ENCODE measurements at regions not wholly inside any gene's neighbourhood (a gene's known extent, or its start where the extent isn't known, plus 50 kb on each side); places are given as distances from the start of the nearest gene placed in this dataset.

- no peak for TF ChIP-seq BCL11A (IDR thresholded peaks at IDR 0.05; ENCODE audit: low read depth, low read length)
- no peak for TF ChIP-seq BCLAF1 (IDR thresholded peaks at IDR 0.05)
Measured at GRCh38 chr11:11164334-11164690, 188.7 kb downstream of the CSNK2A3 start (continued).

- H3K36me3 ChIP-seq (ENCODE audit: control insufficient read depth in 2 of 2, insufficient read depth in 2 of 2, low read length in 1 of 2), result no peaks in the 10 kb centered on the region
- ChIA-PET RAD21 (ENCODE audit: unreplicated experiment) (no interaction called here), SMC1A (ENCODE audit: uncharacterized antibody, unreplicated experiment) (no interaction called here), POLR2A (no interaction called here), CTCF (interaction anchor here (1.5 kb wide), 1 partner anchor 136 kb away, joined by 4 read pairs; no protein-coding TSS in a partner anchor)
- DNase-seq (ENCODE audit: low read depth, low spot score), result no peak
- 57% methylated on average over 4 of the region's 4 CpGs for WGBS (ENCODE audit: insufficient coverage, insufficient replicate concordance, low lambda C conversion rate, missing lambda C conversion rate)
- no peak overlapping the region for H3K9ac ChIP-seq (ENCODE audit: control insufficient read depth, insufficient read depth, low read length)
- no peaks in the 10 kb centered on the region for H3K79me2 ChIP-seq (ENCODE audit: control insufficient read depth, insufficient read depth, low read length)
- H2AFZ ChIP-seq (ENCODE audit: control insufficient read depth, low read depth, low read length), result no peak overlapping the region
- TF ChIP-seq NFYA (IDR thresholded peaks at IDR 0.05; ENCODE audit: borderline replicate concordance, low read depth, low read length), result no peak
- no peak for TF ChIP-seq MLLT1 (IDR thresholded peaks at IDR 0.05)
- TF ChIP-seq FOXK2 (IDR thresholded peaks at IDR 0.05), result no peak
- no peak for TF ChIP-seq TCF3 (IDR thresholded peaks at IDR 0.05; ENCODE audit: borderline replicate concordance, insufficient read depth, low read depth, low read length)
- no peak for TF ChIP-seq ZNF384 (IDR thresholded peaks at IDR 0.05; ENCODE audit: borderline replicate concordance, low read depth, low read length)
- TF ChIP-seq NR2C2 (IDR thresholded peaks at IDR 0.05; ENCODE audit: borderline replicate concordance, control insufficient read depth, insufficient read length, low read depth), result no peak
- no peak for TF ChIP-seq SRF (IDR thresholded peaks at IDR 0.05; ENCODE audit: low read depth in 2 of 2, low read length in 2 of 2)
- no peak for TF ChIP-seq ZNF592 (IDR thresholded peaks at IDR 0.05)
- TF ChIP-seq BACH1 (IDR thresholded peaks at IDR 0.05; ENCODE audit: borderline replicate concordance), result no peak
- no peak for TF ChIP-seq PAX5 (IDR thresholded peaks at IDR 0.05; ENCODE audit: borderline replicate concordance, low read depth, low read length)
- no peak for TF ChIP-seq EZH2 (IDR thresholded peaks at IDR 0.05; ENCODE audit: borderline replicate concordance, control insufficient read depth, low read depth, low read length)
- no peak for TF ChIP-seq WRNIP1 (IDR thresholded peaks at IDR 0.05; ENCODE audit: borderline replicate concordance, low read depth, low read length)
- no peak overlapping the region for H3K4me3 ChIP-seq
- FAIRE-seq, result no peak
- in situ Hi-C loops (cut with MboI), result no loop called here
- intact Hi-C loops (cut with micrococcal nuclease; ENCODE audit: unreplicated experiment), result loop anchor here (10.0 kb wide), 1 partner anchor 621 kb away; no protein-coding TSS in a partner anchor
- no peaks in the 10 kb centered on the region for H3K9me3 ChIP-seq (replicated peaks; ENCODE audit: control insufficient read depth, insufficient read depth, low read length)
- no peak for ATAC-seq
- BruUV-seq (replicated peaks), result no TSS peak
- H4K20me1 ChIP-seq (ENCODE audit: control insufficient read depth, insufficient read depth), result no peaks in the 10 kb centered on the region
- H3K27ac ChIP-seq (ENCODE audit: control insufficient read depth, insufficient read depth), result no peak overlapping the region
- no peaks in the 10 kb centered on the region; a peak in 2 of 4 replicates for H3K27me3 ChIP-seq (replicated peaks in 1 of 2; ENCODE audit: control insufficient read depth in 2 of 2, insufficient read depth in 2 of 2, low read length in 1 of 2)
- H3K4me1 ChIP-seq (ENCODE audit: control insufficient read depth, insufficient read depth, low read length), result no peaks in the 10 kb centered on the region
- no peak overlapping the region for H3K4me2 ChIP-seq (ENCODE audit: control insufficient read depth, insufficient read depth)
Measured at GRCh38 chr11:11163669-11164333, 189.2 kb downstream of the CSNK2A3 start.
